ENCODE measurements at regions not wholly inside any gene's neighbourhood (a gene's known extent, or its start where the extent isn't known, plus 50 kb on each side); places are given as distances from the start of the nearest gene placed in this dataset.
"Not testable (repeated sequence)": the region's sequence is repeated elsewhere in the genome, so short reads cannot be mapped to it uniquely, and the experiment has no call there.

GRCh38 chr6:82554666-82555065, 191.0 kb downstream of the TPBG start:
- Histone ChIP-seq H3K27me3 (ENCODE audit: control insufficient read depth, insufficient read depth, low read length) (no peaks in the 10 kb centered on the region), H3K27ac (ENCODE audit: low read length) (no peak overlapping the region), H3K4me1 (ENCODE audit: control insufficient read depth, insufficient read depth, low read length) (no peaks in the 10 kb centered on the region), H3K36me3 (ENCODE audit: control insufficient read depth, insufficient read depth, low read length) (no peaks in the 10 kb centered on the region), H3K4me3 (ENCODE audit: low read depth in 2 of 2, low read length in 2 of 2) (no peak overlapping the region), H3K9me3 (ENCODE audit: control insufficient read depth, insufficient read depth, low read depth, low read length) (no peaks in the 10 kb centered on the region)
- in situ Hi-C loops (cut with HindIII; ENCODE audit: low pct_unique_long_range_greater_than_20kb, low sequenced_read_pairs) (no loop called here), intact Hi-C loops (cut with micrococcal nuclease; ENCODE audit: unreplicated experiment) (no loop called here)
- BruUV-seq (replicated peaks), result no TSS peak
- CTCF ChIA-PET, result no interaction called here
- ATAC-seq, result no peak
- POLR2A ChIA-PET, result no interaction called here
- no peak for DNase-seq (ENCODE audit: low read depth, low spot score)
- TF ChIP-seq POLR2AphosphoS5 (IDR thresholded peaks at IDR 0.05; ENCODE audit: low read depth, low read length) (no peak), CTCF (IDR thresholded peaks at IDR 0.05) (no peak), SIN3A (IDR thresholded peaks at IDR 0.05; ENCODE audit: borderline replicate concordance, insufficient read depth, low read depth, low read length) (no peak), REST (IDR thresholded peaks at IDR 0.05; ENCODE audit: insufficient read depth in 1 of 2, low read depth in 2 of 2, low read length in 1 of 2) (no peak), TCF7L2 (IDR thresholded peaks at IDR 0.05; ENCODE audit: low read depth, low read length) (no peak)

GRCh38 chr6:82555801-82556200, 192.2 kb downstream of the TPBG start:
- H3K27ac ChIP-seq (ENCODE audit: low read length), result no peak overlapping the region
- no peaks in the 10 kb centered on the region for H3K9me3 ChIP-seq (ENCODE audit: control insufficient read depth, insufficient read depth, low read depth, low read length)
- no peak for TF ChIP-seq REST (IDR thresholded peaks at IDR 0.05; ENCODE audit: insufficient read depth in 1 of 2, low read depth in 2 of 2, low read length in 1 of 2)
- TF ChIP-seq POLR2AphosphoS5 (IDR thresholded peaks at IDR 0.05; ENCODE audit: low read depth, low read length), result no peak
- no peak for TF ChIP-seq CTCF (IDR thresholded peaks at IDR 0.05)
- TF ChIP-seq TCF7L2 (IDR thresholded peaks at IDR 0.05; ENCODE audit: low read depth, low read length), result no peak
- no peak for TF ChIP-seq SIN3A (IDR thresholded peaks at IDR 0.05; ENCODE audit: borderline replicate concordance, insufficient read depth, low read depth, low read length)
- H3K36me3 ChIP-seq (ENCODE audit: control insufficient read depth, insufficient read depth, low read length), result no peaks in the 10 kb centered on the region
- ATAC-seq (no peak), DNase-seq (ENCODE audit: low read depth, low spot score) (no peak)
- no peak overlapping the region for H3K4me3 ChIP-seq (ENCODE audit: low read depth in 2 of 2, low read length in 2 of 2)
- H3K4me1 ChIP-seq (ENCODE audit: control insufficient read depth, insufficient read depth, low read length), result no peaks in the 10 kb centered on the region
- ChIA-PET POLR2A (no interaction called here), CTCF (no interaction called here)
- no TSS peak for BruUV-seq (replicated peaks)
- intact Hi-C loops (cut with micrococcal nuclease; ENCODE audit: unreplicated experiment), result no loop called here
- H3K27me3 ChIP-seq (ENCODE audit: control insufficient read depth, insufficient read depth, low read length), result no peaks in the 10 kb centered on the region
- in situ Hi-C loops (cut with HindIII; ENCODE audit: low pct_unique_long_range_greater_than_20kb, low sequenced_read_pairs), result no loop called here

- H3K27me3 ChIP-seq (ENCODE audit: control insufficient read depth, insufficient read depth, low read length); intact Hi-C loops (cut with micrococcal nuclease; ENCODE audit: unreplicated experiment); POLR2A ChIA-PET; DNase-seq (ENCODE audit: low read depth, low spot score); CTCF ChIA-PET; BruUV-seq (replicated peaks); ATAC-seq; H3K4me3 ChIP-seq (ENCODE audit: low read depth in 2 of 2, low read length in 2 of 2); in situ Hi-C loops (cut with HindIII; ENCODE audit: low pct_unique_long_range_greater_than_20kb, low sequenced_read_pairs); H3K36me3 ChIP-seq (ENCODE audit: control insufficient read depth, insufficient read depth, low read length); H3K9me3 ChIP-seq (ENCODE audit: control insufficient read depth, insufficient read depth, low read depth, low read length); H3K4me1 ChIP-seq (ENCODE audit: control insufficient read depth, insufficient read depth, low read length); H3K27ac ChIP-seq (ENCODE audit: low read length): not testable (repeated sequence)
Observed at GRCh38 chr6:82558531-82558930, 194.9 kb downstream of the TPBG start.
